GM18498 (cell line): ENCODE measurements at regions not wholly inside any gene's neighbourhood (a gene's known extent, or its start where the extent isn't known, plus 50 kb on each side); places are given as distances from the start of the nearest gene placed in this dataset.

Experiments
- ATAC-seq: cut with Tn5 transposase; IDR thresholded peaks from one replicate; pipeline ENCODE4 v1.9.1; 2021; ENCODE audit warnings: mild to moderate bottlenecking, moderate library complexity; ENCODE audit not compliant: unreplicated experiment

DNA sequence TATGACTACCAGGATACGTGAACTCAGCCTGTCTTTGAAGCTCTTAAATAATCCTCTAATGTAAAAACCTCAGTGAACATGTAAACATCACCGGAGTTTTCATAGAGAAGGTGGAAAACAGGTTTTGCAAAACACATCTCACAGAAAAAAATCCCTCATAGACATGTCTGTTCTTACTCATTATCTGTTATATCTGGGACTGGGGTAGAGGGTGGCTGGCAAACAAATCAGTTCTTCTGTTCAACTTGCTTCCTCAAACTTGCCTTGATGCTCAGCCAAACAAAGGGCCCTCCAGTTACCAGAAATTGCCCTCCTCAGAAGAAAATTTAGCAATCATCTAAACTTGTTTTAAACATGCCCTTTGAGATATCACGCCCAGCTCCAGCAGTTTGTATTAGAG, 66.1 kb upstream of the CXADR start:
- ATAC-seq = no peak

DNA sequence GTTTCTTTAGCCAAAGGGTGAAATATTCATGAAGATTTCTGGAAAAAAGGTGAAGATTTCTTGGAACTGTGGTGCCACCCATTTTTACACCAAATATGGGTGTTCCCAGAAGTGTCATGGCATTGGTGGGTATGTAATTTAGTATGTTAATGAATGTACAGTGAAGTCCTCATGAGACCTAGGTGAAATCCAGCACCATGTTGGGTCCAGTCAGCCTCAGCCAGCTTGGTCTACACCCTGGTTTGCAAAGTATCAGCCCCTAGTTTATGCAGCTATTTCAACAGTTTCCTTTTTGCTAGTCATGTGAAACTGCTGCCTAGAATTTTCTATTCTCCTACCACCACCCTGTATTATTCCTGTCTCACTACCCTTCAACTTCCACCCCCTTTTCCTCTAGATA, 63.1 kb upstream of the CXADR start:
- ATAC-seq = no peak

DNA sequence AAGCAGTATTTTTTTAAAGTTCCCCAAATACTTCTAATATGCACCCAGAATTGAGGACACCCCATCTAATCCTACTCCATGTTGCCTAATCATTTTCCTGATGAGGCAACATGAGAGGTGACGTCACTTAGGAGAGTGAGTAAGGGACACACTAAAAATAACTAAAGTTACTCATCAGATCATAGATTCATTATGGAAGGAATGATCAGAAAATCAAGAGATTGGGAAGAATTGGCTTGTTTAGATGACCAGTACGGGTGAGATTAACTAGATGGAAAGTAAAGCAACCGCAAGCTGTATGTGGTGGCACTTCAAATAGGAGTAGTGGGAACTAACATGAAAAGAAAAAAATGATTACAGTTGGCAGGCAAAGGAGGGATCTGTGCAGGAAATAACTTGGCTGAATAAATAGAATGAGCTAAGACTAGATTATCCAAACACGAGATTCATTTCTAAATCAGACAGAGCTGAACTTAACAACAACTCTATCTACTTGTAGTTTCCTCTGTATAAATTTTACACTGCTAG, 61.4 kb upstream of the CXADR start:
- no peak for ATAC-seq

DNA sequence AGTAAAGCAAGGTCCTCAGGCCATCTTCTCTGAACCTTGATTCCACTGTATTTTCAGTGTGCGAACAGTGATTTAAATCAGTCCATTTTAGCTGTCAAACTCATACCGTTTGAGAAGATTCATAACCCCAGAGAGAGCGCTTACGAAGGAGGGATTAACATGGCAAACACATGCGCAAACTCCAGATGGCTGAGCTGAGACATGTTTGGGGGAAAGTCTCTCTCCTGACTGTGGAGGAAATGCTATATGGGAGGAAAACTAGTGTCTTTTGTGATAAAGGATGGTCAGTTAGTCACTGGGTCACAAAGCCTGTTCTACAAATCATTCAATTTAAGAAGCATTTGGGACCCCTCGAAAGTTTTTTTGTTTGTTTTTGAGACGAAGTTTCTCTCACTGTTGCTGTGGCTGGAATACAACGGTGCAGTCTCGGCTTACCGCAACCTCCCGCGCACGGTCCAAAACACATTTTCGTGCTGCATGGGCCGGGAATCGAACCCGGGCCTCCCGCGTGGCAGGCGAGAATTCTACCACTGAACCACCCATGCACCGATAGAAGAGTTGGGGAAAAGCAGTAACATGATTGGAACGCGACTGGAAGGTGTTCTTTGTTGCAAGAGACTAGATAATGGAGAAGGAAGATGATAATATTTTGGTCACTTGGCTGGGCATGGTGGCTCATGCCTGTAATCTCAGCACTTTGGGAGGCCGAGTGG, 58.4 kb upstream of the CXADR start:
- ATAC-seq = peak; percentile 51

DNA sequence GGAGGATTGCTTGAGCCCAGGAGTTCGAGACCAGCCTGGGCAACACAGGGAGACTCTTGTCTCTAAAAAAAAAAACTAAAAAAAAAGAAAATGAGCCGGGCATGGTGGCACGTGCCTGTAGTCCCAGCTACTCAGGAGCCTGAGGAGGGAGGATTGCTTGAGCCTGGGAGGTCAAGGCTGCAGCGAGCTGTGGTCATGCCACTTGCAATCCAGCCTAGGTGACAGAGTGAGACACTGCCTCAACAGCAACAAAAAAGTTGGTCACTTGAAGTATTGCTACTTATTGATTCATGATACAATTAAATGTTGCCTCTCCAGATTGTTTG, 57.9 kb upstream of the CXADR start:
- no peak for ATAC-seq

DNA sequence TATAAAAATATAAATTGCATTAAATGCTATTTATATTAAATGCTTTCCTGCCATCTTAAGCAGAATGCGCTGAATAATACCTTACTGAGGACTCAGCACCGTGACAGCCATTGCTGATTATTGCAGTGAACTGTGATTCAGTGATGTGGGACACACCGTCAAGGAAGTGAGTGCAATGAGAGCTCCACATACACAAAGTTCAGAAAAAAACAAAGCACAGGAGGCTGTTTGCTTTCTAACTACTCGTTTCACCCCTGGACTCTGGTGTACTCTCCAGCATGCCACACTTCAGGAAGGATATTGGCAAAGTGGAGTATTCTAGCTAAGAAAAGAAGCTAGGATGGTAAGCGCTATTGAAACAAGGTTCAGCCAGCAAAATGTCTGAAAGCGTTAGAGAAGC, 57.4 kb upstream of the CXADR start:
- no peak for ATAC-seq

DNA sequence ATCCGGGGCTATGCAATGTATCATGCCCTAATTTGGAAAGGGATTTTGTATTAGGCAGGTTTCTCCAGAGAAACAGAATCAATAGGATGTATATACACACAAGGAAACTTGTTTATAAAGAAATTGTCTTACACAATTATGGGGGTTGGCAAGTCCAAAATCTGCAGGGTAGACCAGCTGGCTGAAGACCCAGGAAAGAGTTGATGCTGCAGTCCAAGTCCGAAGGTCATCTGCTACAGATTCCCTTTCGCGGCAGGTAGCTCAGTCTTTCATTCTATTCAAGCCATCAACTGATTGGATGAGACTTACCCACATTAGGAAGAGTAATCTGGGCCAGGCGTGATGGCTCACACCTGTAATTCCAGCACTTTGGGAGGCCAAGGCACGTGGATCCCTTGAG, 54.6 kb upstream of the CXADR start:
- ATAC-seq = no peak

DNA sequence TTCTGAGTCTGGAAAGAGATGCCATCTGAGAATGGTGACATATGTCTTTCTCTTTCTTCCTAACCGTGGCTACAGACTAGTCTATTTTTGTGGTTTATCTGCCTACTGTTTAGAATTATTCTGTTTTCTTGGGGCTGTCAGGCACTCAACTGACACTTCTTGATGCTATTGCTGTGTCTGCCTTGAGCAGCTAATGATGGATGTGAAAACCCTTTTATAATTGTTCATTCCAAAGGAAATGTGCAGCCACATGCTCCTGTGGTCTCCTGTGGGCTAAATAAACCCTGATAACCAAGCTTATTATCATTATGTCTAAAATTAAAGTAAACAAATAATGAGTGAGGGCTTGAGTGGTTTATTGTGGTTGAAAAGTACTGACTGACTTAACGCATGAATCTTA, 52.7 kb upstream of the CXADR start:
- no peak for ATAC-seq

DNA sequence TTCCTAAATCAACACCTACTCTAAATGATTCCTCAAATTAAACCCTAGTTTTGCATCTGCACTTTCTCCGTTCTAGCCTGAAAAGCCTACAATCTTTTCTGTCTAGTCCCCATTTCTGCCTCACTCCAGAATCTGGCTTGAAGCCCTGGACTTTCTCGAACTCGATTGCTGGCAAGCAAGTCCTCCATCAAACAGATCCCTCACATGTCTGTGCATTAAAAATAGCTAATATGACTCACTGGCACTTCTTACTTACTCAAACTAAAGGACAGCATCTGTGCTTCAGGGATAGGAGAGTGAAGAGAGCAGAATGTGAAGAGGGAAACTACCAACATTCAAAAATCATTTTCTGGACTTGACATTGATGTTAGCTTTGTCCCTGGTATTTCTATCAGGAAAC, 51.8 kb upstream of the CXADR start:
- ATAC-seq = no peak

DNA sequence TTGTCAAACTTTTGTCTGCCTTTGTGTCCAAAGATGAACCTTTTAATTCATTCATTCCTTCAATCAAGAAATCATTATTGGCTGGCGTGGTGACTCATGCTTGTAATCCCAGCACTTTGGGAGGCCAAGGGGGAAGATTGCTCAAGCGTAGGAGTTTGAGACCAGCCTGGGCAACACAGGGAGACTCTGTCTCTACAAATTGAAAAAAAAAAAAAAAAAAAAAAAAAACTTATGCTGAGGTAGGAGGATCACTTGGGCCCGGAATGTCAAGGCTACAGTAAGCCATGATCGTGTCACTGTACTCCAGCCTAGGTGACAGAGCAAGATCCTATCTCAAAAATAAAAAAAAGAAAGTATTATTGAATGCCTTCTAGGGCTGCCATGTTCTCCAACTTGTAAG, 51.3 kb upstream of the CXADR start:
- ATAC-seq = no peak

DNA sequence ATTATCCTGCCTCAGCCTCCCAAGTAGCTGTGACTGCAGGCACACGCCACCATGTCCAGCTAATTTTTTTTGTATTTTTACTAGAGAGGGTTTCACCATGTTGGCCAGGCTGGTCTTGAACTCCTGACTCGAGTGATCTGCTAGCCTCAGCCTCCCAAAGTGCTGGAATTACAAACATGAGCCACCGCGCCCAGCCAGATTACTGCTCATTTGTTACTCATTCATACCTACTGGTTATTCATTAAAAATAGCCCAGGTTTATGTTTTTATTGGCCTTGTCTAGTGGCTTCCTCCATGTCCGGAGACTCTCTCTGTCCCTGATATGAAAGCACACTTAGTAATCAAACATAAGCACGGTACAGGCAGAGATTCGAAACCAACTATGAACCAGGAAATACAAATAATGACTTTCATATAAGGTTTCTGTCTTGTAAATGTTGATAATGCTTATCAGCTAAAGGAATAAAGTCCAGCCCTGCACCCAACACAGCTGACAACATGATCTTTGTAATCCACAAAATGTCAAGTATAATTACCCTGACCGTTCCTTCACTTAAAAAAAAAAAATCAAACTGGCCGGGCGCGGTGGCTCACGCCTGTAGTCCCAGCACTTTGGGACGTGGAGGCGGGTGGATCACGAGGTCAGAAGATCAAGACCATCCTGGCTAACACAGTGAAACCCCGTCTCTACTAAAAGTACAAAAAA, 50.4 kb upstream of the CXADR start:
- no peak for ATAC-seq
